Stimulated activated CD8-positive, alpha-beta memory T cell treated with anti-CD3 and anti-CD28 coated beads, Interleukin-12 subunit alpha, Interleukin-12 subunit beta, amount 100 ng/mL, for 24 hours (primary cell): ENCODE measurements at regions not wholly inside any gene's neighbourhood (a gene's known extent, or its start where the extent isn't known, plus 50 kb on each side); places are given as distances from the start of the nearest gene placed in this dataset.
"Not testable (repeated sequence)": the region's sequence is repeated elsewhere in the genome, so short reads cannot be mapped to it uniquely, and the experiment has no call there.

Experiments used
- DNase-seq: peaks from one replicate; pipeline ENCODE4 v3.0.0-alpha.2; 2020; ENCODE audit errors: extremely low read depth

- not testable (repeated sequence) for DNase-seq
These were observed 187.4 kb downstream of the FAM72C start for GRCh38 chr1:143784239-143784882.

GRCh38 chr1:143778178-143778577, 193.6 kb downstream of the FAM72C start:
- DNase-seq, result not testable (repeated sequence)

DNA sequence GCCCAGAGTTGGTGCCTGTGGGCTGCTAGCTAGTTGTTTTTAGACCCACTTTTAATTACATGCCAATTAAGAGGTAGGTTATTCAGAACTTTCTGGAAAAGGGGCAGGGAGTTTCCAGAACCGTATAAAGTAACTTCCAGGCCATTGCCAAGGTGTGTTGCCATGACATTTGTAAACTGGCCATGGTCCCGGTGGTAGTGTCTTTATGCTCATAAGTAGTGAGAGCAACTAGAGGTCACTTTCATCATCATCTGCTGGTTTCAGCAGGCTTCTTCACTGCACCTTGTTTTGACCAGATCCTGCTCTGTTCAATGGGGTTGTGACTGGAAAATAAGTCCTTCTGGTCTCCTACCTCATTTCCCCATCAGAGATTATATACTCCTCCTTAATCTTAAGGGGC, 207.0 kb downstream of the FAM72C start:
- not testable (repeated sequence) for DNase-seq

- DNase-seq, result not testable (repeated sequence)
These were observed 211.4 kb downstream of the FAM72C start for GRCh38 chr1:143760366-143760765.

GRCh38 chr1:143755961-143756360, 215.8 kb downstream of the FAM72C start:
- DNase-seq, result not testable (repeated sequence)

- DNase-seq, result no peak
These were observed 222.9 kb downstream of the FAM72C start for GRCh38 chr1:143748906-143749305.

GRCh38 chr1:143736562-143736961, 235.2 kb downstream of the FAM72C start:
- DNase-seq, result no peak

DNA sequence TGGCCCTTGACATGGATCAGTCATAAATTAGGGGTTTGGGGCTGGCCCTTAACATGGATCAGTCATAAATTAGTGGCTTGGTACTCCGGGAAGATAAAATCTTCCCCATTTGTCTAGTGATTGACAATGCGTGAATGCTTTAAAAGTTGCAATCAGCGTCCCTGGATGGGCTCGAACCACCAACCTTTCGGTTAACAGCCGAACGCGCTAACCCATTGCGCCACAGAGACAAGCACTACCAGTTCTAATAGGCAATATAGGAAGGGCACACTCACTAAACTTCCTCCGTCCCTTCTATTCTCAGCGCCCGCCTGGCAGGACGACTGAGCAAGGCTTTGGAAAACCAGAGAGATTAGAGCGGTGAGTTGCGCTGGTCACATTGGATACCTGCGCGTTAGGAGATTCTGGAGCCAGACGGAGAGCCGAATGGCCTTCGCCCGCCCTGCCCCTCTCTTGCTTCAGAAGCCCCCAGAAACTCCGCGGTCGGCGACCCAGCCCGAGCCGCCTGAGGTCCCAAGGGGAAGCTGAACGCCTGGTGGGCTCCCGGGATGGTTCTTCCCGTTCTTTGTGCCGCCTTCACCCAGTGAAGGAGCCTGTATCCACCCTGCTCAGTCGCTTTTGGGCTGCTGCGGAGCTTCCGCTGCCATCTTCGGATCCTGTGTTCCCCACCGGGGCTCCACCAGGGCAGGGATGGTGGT, 235.9 kb downstream of the FAM72C start:
- DNase-seq, result no peak

GRCh38 chr1:143734261-143734660, 237.5 kb downstream of the FAM72C start:
- not testable (repeated sequence) for DNase-seq

DNA sequence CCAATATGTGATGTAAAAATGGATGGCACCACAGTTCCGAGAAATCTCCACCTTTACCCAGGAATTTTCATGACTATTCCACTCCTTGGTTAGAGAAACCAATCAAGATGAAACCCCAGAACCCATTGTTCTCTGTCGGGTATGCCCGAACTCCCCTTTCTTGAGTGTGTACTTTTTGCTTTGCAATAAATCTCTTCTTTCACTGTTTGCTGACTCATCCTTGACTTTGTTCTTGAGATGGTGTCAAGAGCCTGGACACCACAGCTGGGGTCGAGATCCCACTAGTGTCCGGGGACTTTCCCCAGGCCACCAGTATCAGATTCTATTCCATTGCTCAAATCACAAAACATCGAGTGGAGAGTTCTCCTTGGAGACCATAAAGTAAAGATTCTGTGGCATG, 240.9 kb downstream of the FAM72C start:
- DNase-seq, result not testable (repeated sequence)

- DNase-seq, result not testable (repeated sequence)
These were observed 242.2 kb downstream of the FAM72C start for GRCh38 chr1:143729449-143730111.

- DNase-seq, result not testable (repeated sequence)
These were observed 242.9 kb downstream of the FAM72C start for GRCh38 chr1:143728802-143729448.

DNA sequence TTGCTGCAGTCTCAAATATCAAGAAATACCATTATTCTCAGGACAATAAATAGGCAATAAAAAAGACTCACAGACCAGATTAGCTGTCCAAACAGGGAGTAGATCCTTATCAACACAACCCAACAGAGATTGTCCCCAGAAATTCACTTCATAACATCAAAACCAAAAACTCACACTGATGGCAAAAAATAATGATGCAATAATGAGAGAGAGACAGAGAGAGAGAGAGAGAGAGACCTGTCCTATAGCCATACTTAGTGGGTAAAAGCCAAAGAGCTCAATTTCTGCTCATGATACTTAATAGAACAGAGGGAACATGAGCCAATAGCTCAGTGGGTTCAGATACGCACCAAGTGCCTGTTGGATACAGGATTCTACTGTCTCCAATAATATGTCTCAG, 244.5 kb downstream of the FAM72C start:
- no peak for DNase-seq

GRCh38 chr1:143721024-143721373, 250.8 kb downstream of the FAM72C start:
- no peak for DNase-seq

- DNase-seq, result no peak
These were observed 251.4 kb downstream of the FAM72C start for GRCh38 chr1:143720087-143721023.

DNA sequence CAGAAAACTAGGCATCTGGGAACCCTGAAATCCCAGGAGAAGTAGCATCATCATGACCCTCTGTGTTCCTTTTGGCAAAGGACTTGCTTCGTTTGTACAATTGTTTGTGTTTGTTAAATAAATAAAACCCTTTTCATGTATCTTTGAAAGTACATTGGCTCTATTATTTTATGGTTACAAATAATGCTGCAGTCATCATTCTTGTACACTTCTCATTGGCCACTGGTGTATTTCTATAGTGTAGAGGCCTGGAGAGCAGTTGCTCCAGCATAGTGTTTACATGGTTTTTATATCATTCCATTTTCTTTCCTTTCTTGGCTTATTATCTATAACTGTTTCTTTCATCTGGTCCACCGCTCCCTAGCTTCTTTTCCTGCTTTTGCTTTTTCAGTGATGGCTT, 253.3 kb downstream of the FAM72C start:
- no peak for DNase-seq

- no peak for DNase-seq
These were observed 253.8 kb downstream of the FAM72C start for GRCh38 chr1:143718021-143718420.

DNA sequence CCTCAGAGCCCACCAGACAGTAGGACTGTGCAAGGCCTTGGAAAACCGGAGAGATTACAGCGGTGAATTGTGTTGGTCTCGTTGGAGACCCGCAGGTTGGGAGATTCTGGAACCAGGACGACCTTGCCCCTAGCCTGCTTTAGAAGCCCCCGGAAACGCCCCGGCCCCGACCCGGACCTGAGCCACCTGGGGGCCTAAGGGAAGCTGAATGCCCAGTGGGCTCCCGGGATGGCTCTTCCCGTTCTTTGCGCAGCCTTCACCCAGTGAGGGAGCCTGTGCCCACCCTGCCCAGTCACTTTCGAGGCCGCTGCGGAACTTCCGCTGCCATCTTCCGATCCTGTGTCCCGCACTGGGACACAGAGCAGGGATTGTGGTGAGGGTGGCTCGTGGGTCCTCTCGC, 254.4 kb downstream of the FAM72C start:
- DNase-seq, result no peak

DNA sequence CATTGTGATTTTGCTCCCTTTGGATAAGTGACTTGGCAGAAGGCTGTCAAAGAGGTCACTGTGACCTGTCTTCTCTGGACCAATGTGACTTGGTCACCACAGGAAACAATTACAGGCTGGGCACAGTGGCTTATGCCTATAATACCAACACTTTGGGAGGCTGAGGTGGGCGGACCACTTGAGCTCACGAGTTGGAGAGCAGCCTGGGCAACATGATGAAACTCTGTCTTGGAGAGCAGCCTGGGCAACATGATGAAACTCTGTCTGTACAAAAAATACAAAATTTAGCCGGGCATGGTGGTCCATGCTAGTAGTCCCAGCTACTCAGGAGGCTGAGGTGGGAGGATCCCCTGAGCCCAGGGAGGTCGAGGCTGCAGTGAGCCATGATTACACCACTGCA, 256.9 kb downstream of the FAM72C start:
- not testable (repeated sequence) for DNase-seq

DNA sequence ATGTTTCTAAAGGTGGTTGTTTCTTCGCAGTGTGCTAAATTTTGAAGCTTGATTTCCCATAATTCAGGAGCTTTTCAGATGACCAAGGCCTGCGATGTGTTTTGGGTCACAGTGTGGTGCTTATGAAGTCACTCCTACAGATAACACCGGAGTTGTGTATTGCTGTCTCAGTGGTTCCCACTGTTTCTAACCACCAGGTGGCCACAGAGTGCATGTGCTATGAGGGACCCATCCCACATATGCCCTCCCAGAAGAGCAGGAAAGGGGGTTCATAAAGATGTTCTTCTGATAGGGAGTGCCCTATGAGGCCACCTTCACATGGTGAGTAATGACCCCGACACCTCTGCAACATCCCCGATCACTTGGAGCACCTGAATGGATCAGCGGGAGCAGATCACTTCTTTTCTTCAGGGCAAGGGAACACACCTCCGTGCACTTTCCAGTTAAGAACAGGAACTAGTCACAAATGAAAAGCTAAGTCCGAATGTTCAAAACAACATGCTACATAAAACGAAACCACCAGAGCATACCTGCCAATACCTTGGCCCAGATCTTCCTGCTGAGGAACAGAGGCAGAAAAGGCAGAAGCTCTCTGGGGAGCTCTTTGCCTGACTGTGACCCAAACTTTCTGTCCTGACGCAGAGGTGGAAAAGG, 262.1 kb downstream of the FAM72C start:
- not testable (repeated sequence) for DNase-seq

DNA sequence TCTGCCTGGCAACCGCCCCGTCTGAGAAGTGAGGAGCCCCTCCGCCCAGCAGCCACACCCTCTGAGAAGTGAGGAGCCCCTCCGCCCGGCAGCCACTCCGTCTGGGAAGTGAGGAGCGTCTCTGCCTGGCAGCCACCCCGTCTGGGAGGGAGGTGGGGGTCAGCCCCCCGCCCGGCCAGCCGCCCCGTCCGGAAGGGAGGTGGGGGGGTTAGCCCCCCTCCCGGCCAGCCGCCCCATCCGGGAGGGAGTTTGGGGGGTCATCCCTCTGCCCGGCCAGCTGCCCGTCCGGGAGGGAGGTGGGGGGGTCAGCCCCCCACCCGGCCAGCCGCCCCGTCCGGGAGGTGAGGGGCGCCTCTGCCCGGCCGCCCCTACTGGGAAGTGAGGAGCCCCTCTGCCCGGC, 269.0 kb downstream of the FAM72C start:
- not testable (repeated sequence) for DNase-seq
